ENCODE measurements at regions not wholly inside any gene's neighbourhood (a gene's known extent, or its start where the extent isn't known, plus 50 kb on each side); places are given as distances from the start of the nearest gene placed in this dataset.
"Not testable (repeated sequence)": the region's sequence is repeated elsewhere in the genome, so short reads cannot be mapped to it uniquely, and the experiment has no call there.

DNA sequence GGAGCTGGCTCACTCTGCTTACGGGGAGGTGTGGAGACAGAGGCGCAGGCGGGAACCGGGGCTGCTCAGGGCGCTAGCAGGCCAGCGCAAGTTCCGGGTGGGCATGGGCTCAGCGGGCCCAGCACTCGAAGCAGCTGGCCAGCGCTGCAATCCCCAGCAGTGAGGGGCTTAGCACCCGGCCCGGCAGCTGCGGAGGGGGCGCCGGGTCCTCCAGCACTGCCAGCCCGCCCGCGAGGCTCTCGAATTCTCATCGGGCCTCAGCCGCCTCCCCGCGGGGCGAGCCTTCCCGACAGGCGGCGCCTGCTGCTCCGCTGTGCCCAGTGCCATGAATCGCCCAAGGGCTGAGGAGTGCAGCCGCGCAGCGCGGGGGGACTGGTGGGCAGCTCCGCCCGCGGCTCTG, 78.6 kb upstream of the MITF start:
- H3K27me3 ChIP-seq, result no peaks in the 10 kb centered on the region
- no peak overlapping the region for H3K4me3 ChIP-seq
- no peaks in the 10 kb centered on the region for H3K36me3 ChIP-seq
- ATAC-seq, result peak; percentile 24
- DNase-seq, result no peak
- no peaks in the 10 kb centered on the region for H3K9me3 ChIP-seq
- TF ChIP-seq, protein P1, sequence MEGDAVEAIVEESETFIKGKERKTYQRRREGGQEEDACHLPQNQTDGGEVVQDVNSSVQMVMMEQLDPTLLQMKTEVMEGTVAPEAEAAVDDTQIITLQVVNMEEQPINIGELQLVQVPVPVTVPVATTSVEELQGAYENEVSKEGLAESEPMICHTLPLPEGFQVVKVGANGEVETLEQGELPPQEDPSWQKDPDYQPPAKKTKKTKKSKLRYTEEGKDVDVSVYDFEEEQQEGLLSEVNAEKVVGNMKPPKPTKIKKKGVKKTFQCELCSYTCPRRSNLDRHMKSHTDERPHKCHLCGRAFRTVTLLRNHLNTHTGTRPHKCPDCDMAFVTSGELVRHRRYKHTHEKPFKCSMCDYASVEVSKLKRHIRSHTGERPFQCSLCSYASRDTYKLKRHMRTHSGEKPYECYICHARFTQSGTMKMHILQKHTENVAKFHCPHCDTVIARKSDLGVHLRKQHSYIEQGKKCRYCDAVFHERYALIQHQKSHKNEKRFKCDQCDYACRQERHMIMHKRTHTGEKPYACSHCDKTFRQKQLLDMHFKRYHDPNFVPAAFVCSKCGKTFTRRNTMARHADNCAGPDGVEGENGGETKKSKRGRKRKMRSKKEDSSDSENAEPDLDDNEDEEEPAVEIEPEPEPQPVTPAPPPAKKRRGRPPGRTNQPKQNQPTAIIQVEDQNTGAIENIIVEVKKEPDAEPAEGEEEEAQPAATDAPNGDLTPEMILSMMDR (IDR thresholded peaks at IDR 0.05), result no peak
- intact Hi-C loops (cut with DNase I), result no loop called here
- peaks cover 16% of the 10 kb centered on the region for H3K4me1 ChIP-seq
- H3K27ac ChIP-seq, result no peak overlapping the region

DNA sequence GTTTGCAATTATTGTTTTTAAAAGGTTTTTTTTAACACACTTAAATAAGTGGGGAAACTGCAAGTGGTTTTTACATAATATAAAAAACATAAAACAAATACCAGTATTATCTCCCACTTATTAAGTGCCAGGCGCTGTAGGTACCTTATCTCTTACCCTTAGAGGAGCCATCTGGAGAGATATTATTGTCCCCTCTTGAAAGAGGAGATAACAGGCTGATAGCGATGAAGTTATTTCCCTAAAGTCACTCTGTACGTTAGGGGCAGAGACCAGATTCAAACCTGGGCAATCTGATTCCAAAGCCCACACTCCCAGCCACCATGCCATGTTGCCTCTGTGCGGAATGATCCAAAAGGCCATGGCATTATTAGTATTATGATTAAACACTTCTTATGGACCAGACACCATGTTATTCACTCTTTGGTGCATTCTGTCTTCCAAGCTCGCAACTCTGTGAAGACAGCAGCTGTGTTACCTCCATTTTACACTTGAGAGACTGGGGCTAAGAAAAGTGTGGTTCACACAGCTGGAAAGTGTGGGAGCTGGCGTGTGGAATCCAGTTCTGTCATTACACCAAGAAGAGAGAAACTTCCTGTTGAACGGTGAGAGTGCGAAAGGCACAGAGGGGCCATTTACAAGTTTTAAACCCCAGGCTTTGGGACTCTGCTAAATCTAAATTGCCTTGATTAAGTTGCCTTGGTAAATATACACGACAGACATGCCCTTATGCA, 79.9 kb upstream of the MITF start:
- H3K36me3 ChIP-seq, result no peaks in the 10 kb centered on the region
- H3K27ac ChIP-seq, result no peak overlapping the region
- no peak for DNase-seq
- ATAC-seq, result no peak
- TF ChIP-seq, protein P1 (IDR thresholded peaks at IDR 0.05), result no peak
- no peaks in the 10 kb centered on the region for H3K9me3 ChIP-seq
- intact Hi-C loops (cut with DNase I), result no loop called here
- H3K27me3 ChIP-seq, result no peaks in the 10 kb centered on the region
- no peak overlapping the region for H3K4me3 ChIP-seq
- H3K4me1 ChIP-seq, result peaks cover 8% of the 10 kb centered on the region

DNA sequence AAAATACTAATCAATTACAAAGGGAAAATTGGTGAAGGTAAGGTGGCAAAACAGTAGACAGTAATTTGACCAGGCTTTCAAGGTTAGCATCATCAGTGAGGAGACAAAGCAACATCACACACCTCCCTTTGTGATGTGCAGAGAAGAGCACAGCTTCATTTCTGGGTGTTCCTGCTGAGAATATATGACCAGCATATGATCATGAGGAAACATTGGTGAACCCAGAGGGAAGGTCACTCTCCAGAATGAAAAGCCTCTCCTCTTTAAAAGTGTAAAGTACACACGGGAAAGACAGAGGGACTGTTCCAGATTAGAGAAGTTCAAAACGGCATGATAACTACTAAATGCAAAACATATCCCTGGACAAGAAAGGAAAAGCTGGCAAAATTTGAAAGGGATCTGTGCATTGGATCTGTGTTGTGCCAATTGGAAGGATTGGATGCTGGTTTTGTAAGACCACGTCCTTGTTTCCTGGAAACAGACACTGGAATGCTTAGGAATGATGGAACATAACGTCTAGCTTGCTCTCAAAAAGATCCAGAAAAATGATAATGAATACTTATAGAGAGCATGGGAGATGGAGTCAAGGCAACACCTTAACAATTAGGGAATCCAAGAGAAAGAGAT, 80.6 kb upstream of the MITF start:
- Histone ChIP-seq H3K9me3 (no peaks in the 10 kb centered on the region), H3K4me1 (peaks cover 3% of the 10 kb centered on the region), H3K36me3 (no peaks in the 10 kb centered on the region), H3K4me3 (no peak overlapping the region), H3K27ac (no peak overlapping the region), H3K27me3 (no peaks in the 10 kb centered on the region)
- intact Hi-C loops (cut with DNase I), result no loop called here
- DNase-seq, result no peak
- TF ChIP-seq, protein P1 (IDR thresholded peaks at IDR 0.05), result no peak
- ATAC-seq, result no peak

DNA sequence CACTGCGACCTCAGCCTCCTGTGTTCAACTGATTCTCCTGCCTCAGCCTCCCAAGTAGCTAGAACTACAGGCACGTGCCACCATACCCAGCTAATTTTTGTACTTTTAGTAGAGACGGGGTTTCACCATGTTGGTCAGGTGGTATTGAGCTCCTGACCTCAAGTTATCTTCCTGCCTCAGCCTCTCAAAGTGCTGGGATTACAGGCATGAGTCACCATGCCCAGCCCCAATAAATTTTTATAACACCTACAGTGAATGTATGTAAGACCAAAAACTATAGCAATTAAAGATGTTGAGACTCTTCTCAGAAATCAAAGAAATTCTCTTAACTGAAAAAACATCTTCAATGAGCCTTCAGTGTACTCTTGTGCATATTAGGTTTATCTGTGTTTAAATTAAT, 82.2 kb upstream of the MITF start:
- DNase-seq; H3K27ac ChIP-seq; H3K27me3 ChIP-seq; H3K36me3 ChIP-seq; H3K9me3 ChIP-seq; H3K4me1 ChIP-seq; H3K4me3 ChIP-seq; intact Hi-C loops (cut with DNase I); ATAC-seq: not testable (repeated sequence)

DNA sequence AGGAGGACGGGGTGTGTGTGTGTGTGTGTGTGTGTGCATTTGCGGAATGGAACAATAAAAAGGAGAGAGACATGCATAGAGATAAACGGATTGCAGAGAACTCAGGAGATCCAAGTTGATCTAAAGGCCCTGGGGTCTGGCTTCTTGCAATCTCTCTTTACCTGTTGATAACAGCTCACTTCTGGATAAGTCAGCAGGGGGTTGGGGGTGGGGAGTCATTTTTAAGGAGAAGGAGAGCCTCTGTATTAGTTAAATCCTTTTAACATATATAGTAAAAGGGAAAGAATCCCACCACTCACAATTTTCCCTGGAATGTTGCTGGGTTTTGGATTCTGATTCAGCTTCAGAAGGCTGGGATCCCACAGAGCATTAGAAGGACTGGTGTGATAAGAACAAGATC, 87.5 kb upstream of the MITF start:
- peaks cover 22% of the 10 kb centered on the region for H3K4me1 ChIP-seq
- H3K36me3 ChIP-seq, result no peaks in the 10 kb centered on the region
- H3K4me3 ChIP-seq, result no peak overlapping the region
- H3K9me3 ChIP-seq, result no peaks in the 10 kb centered on the region
- TF ChIP-seq, protein P1 (IDR thresholded peaks at IDR 0.05), result no peak
- intact Hi-C loops (cut with DNase I), result no loop called here
- no peak for DNase-seq
- H3K27ac ChIP-seq, result no peak overlapping the region
- H3K27me3 ChIP-seq, result no peaks in the 10 kb centered on the region
- no peak for ATAC-seq

DNA sequence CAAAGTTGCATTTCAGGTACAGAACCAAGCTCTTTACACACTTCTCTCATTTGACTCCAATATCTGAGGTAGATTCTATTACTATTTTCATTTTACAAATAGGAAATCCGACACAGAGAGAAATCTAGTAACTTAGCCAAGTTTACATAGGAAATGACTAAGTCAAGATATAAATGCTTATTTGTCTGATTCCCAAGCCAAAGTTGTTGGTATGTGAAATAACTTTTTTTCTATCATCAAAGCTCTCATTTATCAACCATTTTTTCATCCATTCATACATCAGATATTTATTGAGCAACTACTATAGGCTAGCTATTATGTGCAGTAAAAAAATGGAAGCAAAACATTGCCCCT, 89.2 kb upstream of the MITF start:
- Histone ChIP-seq H3K36me3 (no peaks in the 10 kb centered on the region), H3K9me3 (no peaks in the 10 kb centered on the region), H3K4me1 (peaks cover 22% of the 10 kb centered on the region), H3K4me3 (peak overlapping the region; percentile 1), H3K27ac (no peak overlapping the region), H3K27me3 (no peaks in the 10 kb centered on the region)
- TF ChIP-seq, protein P1 (IDR thresholded peaks at IDR 0.05), result no peak
- ATAC-seq, result no peak
- DNase-seq, result no peak
- intact Hi-C loops (cut with DNase I), result no loop called here

All from upper lobe of right lung (tissue), 1 donor.